Lung (tissue), 11 donors: ENCODE measurements at regions not wholly inside any gene's neighbourhood (a gene's known extent, or its start where the extent isn't known, plus 50 kb on each side); places are given as distances from the start of the nearest gene placed in this dataset.

ENCODE experiments used
- ATAC-seq: fragments of 200-7000 bp; cut with Tn5 transposase; one replicate; pipeline ENCODE4 v1.9.1; 2020; ENCODE audit warnings: moderate number of reproducible peaks; ENCODE audit not compliant: insufficient read depth, low FRiP score
- DNase-seq, 3 donors: peaks; one replicate each; pipeline ENCODE4 v3.0.0-alpha.2; 2013 to 2017
- H3K27ac ChIP-seq, 2 donors: one replicate each; pipeline ENCODE4 v1.5.1; 2013; ENCODE audit warnings: mild to moderate bottlenecking in 2 of 2, moderate library complexity in 2 of 2, control low read depth in 1 of 2, inconsistent platforms in 1 of 2, low read depth in 1 of 2, low read length in 1 of 2
- H3K27me3 ChIP-seq, 3 donors: one replicate each; pipeline ENCODE4 v1.5.1; 2013; ENCODE audit warnings: low read length in 2 of 3; ENCODE audit not compliant: control insufficient read depth in 3 of 3, insufficient read depth in 3 of 3
- H3K36me3 ChIP-seq, 4 donors: one replicate each; pipeline ENCODE4 v1.5.1; 2013; ENCODE audit warnings: low read length in 4 of 4, mild to moderate bottlenecking in 1 of 4, moderate library complexity in 1 of 4; ENCODE audit not compliant: control insufficient read depth in 4 of 4, insufficient read depth in 4 of 4
- H3K4me1 ChIP-seq, 5 donors: one replicate each; pipeline ENCODE4 v1.5.1; 2013; ENCODE audit warnings: low read length in 5 of 5, mild to moderate bottlenecking in 2 of 5, moderate library complexity in 1 of 5; ENCODE audit not compliant: control insufficient read depth in 5 of 5, insufficient read depth in 5 of 5
- H3K4me3 ChIP-seq: one replicate; pipeline ENCODE4 v1.5.1; 2013; ENCODE audit warnings: mild to moderate bottlenecking, control low read depth, moderate library complexity
- H3K9ac ChIP-seq, 2 donors: one replicate each; pipeline ENCODE4 v1.5.1; 2013; ENCODE audit warnings: low read length in 2 of 2, control low read depth in 1 of 2; ENCODE audit not compliant: insufficient read depth in 1 of 2
- H3K9me3 ChIP-seq, 4 donors: one replicate each; pipeline ENCODE4 v1.5.1; 2013; ENCODE audit warnings: low read length in 3 of 4, mild to moderate bottlenecking in 1 of 4, moderate library complexity in 1 of 4; ENCODE audit not compliant: control insufficient read depth in 4 of 4, insufficient read depth in 3 of 4
- CTCF ChIP-seq: IDR thresholded peaks from 2 replicates; pipeline ENCODE4 v1.5.1; 2012; ENCODE audit warnings: mild to moderate bottlenecking; ENCODE audit errors: control extremely low read depth, extremely low read depth
- WGBS, 2 donors: extraction: QIAGEN DNeasy Blood & Tissue Kit; methylation state at CpG; one replicate each; pipeline ENCODE4 v1.1.7; 2013; 5-methylcytosine and 5-hydroxymethylcytosine counted together
- donor health status: control.
- donor health status: control.
- donor health status: Bipolar disorder and iron deficiency.
- donor health status: healthy.
- donor health status: DM: yes; HTN: yes; CAD: no.

DNA sequence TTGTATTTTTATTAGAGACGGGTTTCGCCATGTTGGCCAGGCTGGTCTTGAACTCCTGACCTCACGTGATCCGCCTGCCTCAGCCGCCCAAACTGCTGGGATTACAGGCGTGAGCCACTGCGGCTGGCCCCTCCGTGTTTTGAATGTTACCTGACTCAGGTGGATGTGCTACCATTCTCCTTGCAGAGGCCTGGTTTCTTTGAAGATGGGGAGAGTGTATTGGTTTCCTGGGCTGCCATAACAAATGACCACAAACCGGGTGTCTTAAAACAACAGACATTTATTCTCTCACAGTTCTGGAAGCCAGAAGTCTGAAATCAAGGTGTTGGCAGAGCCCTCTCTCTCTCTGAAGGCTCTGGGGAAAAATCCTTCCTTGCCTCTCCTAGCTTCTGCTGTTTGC is 98.0 kb downstream of the IRF2BPL start:
- Histone ChIP-seq H3K9ac (no peak overlapping the region), H3K4me3 (no peak overlapping the region), H3K4me1 (peaks cover 0 to 42% (median 19%) of the 10 kb centered on the region in 5 donors), H3K36me3 (no peaks in the 10 kb centered on the region), H3K27me3 (no peaks in the 10 kb centered on the region), H3K9me3 (no peaks in the 10 kb centered on the region), H3K27ac (no peak overlapping the region)
- ATAC-seq (no peak), DNase-seq (no peak)
- WGBS, 2 donors = 89 to 95% methylated on average over 9 of the region's 9 CpGs
- TF ChIP-seq CTCF = no peak

GRCh38 chr14:76929927-76930326 is 98.6 kb downstream of the IRF2BPL start:
- no peak for TF ChIP-seq CTCF
- H3K4me3 ChIP-seq = no peak overlapping the region
- no peaks in the 10 kb centered on the region for H3K27me3 ChIP-seq
- no peak overlapping the region for H3K9ac ChIP-seq
- 32 to 53% methylated on average over 8 of the region's 8 CpGs for WGBS, 2 donors
- DNase-seq (peak in 2 of 3 donors; percentile 42 to 51), ATAC-seq (peak; percentile 11)
- H3K27ac ChIP-seq = no peak overlapping the region
- no peaks in the 10 kb centered on the region for H3K36me3 ChIP-seq
- peaks cover 0 to 44% (median 19%) of the 10 kb centered on the region in 5 donors for H3K4me1 ChIP-seq
- H3K9me3 ChIP-seq = no peaks in the 10 kb centered on the region

DNA sequence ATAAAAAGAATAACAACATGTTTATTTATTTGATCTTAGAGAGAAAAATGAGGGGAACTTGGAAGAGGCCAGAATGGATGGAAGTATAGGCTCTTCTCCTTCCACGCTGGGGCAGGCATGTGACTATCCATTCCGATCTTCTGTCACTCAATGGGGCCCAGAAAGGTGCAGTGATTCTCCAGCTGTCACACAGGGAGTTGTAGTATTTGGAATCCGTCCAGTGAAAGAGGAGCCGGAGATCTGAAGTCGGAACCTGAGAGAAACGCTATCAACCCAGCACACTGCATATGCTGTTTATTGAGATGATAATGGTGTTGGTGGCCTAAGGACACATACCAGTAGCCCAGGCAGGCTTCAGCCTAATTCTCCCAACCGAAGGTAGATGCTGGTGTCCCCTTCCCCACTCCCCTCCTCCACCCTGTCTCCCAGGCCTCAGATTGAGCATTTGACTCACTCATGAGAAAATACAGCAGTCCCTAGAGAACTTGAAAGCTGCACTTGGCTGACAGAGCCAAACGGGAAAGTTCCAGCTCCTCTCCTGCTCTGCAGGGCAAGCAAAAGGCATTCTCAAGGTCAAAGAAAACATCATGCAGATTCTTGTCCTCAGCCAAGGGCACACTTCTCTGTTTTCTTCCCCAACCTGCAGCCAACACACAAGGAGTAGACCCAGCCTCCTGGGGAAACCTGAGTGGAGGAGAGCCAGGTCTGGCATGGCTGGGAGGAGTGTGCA is 100.4 kb downstream of the IRF2BPL start:
- Histone ChIP-seq H3K36me3 (no peaks in the 10 kb centered on the region), H3K9ac (no peak overlapping the region), H3K27me3 (no peaks in the 10 kb centered on the region), H3K4me3 (no peak overlapping the region), H3K27ac (no peak overlapping the region), H3K4me1 (peaks cover 0 to 61% (median 27%) of the 10 kb centered on the region in 5 donors), H3K9me3 (no peaks in the 10 kb centered on the region)
- DNase-seq (no peak), ATAC-seq (no peak)
- WGBS, 2 donors = 83 to 92% methylated on average over 8 of the region's 8 CpGs
- no peak for TF ChIP-seq CTCF
